ENCODE measurements at regions not wholly inside any gene's neighbourhood (a gene's known extent, or its start where the extent isn't known, plus 50 kb on each side); places are given as distances from the start of the nearest gene placed in this dataset.
"Not testable (repeated sequence)": the region's sequence is repeated elsewhere in the genome, so short reads cannot be mapped to it uniquely, and the experiment has no call there.

DNA sequence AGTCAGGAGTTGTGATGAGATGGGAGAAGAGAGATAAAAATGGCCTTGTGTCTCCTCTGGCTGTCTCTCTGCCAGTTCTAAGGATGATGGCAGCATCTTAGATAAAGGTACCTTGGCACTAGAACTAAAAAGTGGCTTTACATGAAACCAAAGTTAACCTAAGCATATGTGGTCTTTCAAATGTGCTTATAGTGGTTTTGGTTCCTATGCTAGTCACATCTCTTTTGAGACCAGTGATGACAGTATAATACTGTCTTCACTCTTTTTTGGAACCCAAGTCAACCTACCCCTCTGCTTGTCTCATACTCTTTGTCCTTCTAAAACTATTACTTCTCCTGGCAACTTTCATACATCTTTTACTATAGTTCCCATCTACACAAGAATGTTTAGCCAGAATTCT is 142.2 kb upstream of the SATB1 start:
- intact Hi-C loops (cut with micrococcal nuclease) = no loop called here

DNA sequence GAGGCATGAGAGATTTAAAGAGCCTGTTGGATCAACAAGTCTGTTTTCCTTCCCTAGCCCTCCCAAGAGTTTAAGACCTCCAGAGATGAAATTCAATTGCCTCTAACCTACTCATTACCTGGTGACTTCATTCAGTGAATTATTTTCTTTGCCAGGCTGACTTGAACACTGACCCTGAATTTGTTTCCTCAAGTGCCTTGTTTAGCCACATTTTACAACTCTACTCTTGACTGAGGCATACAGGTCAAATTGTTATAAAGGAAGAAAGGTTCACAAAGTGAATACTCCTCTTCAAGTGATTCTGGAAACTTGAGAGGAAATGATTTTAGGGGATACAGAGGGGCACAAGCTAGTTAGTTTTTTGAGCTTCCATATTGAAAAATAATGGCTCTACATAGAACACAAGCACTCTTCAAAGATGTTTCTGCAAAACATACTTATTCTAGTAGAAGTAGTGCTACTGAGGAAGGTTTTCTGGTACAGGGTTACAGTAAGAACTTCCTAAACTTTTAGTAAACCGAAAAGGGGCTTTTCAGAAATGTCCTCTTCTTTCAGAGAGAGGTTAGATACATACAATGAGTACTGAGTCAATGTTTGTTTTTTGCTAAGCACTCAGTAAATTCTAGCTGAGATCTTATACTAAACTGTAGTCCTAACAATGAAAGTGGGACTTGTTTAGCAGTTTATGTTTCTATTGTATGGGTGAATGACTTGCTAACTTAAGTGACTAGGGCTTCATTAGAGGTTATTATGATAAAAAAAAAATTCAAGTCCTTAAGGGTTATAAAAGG is 137.4 kb upstream of the SATB1 start:
- intact Hi-C loops (cut with micrococcal nuclease) = no loop called here

- intact Hi-C loops (cut with micrococcal nuclease) = loop anchor here (1.0 to 10.0 kb wide), 8 partner anchors 55 to 429 kb away; no protein-coding TSS in a partner anchor
Measured at GRCh38 chr3:18559331-18559842, 134.2 kb upstream of the SATB1 start.

DNA sequence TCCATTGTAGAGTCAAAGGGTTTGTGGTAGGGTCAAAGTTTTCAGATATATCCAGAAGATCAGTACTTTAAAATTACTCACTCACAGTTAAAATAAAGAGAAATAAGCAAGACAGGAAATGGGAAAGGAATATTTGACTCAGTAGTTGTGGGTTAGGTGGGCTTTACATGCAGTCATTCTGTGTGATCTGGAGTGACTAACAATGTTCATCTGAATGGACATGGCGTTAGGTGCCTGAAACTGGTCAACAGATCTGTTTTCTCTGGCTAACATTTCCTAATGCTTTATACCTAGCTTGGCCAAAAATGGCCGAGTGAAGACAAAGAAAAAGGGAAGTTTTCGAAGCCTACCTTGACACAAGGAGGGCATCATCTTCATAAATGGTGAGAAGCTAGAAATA is 133.4 kb upstream of the SATB1 start:
- intact Hi-C loops (cut with micrococcal nuclease) = loop anchor here (2.0 to 10.0 kb wide), 6 partner anchors 54 to 430 kb away; no protein-coding TSS in a partner anchor

GRCh38 chr3:18557216-18557615 is 132.1 kb upstream of the SATB1 start:
- intact Hi-C loops (cut with micrococcal nuclease) = loop anchor here (5.0 to 10.0 kb wide), 3 partner anchors 52 to 230 kb away; no protein-coding TSS in a partner anchor

GRCh38 chr3:18556503-18557135 is 131.5 kb upstream of the SATB1 start:
- intact Hi-C loops (cut with micrococcal nuclease) = loop anchor here (1.0 to 10.0 kb wide), 4 partner anchors 52 to 231 kb away; no protein-coding TSS in a partner anchor

- intact Hi-C loops (cut with micrococcal nuclease) = loop anchor here (1.0 to 10.0 kb wide), 4 partner anchors 51 to 231 kb away; no protein-coding TSS in a partner anchor
Measured at GRCh38 chr3:18556001-18556408, 130.9 kb upstream of the SATB1 start.

DNA sequence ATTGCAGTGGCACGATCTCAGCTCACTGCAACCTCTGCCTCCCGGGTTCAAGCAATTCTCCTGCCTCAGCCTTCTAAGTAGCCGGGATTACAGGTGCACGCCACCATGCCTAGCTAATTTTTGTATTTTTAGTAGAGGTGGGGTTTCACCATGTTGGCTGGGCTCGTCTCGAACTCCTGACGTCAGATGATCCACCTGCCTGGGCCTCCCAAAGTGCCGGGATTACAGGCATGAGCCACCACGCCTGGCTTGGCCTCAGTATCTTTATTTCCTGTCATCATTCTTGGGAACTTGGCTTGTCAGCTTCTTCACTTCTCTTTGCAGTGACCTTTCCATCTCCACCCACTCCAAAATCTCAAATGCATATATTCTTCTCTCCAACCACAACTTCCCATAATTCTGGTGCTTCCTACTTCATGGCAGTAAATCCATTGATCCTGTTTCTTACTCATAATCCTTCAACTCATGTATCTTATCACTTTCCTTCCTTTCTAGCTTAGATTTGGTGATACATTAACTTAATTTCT is 127.5 kb upstream of the SATB1 start:
- intact Hi-C loops (cut with micrococcal nuclease) = loop anchor here (10.0 kb wide), 1 partner anchor 48 kb away; no protein-coding TSS in a partner anchor

- intact Hi-C loops (cut with micrococcal nuclease) = no loop called here
Measured at GRCh38 chr3:18546632-18547031, 121.5 kb upstream of the SATB1 start.

DNA sequence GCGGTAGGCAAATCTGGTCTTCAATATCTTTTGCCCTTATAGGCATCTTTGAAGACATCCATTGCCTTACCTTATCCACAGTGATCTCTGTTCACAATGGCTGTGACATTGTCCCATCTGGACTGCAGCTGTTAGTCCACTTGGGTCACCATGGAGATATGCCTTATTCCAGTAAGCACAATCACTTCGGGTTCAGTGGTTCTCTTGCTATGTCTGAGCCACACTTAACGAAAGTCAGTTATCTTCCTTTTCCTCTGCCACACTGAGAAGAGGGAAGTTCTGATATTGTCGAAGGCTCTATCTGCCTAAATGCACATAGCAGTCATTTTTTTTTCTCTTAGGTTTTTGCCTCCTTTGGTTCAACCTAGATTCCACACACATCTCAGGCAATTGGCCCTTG is 119.0 kb upstream of the SATB1 start:
- intact Hi-C loops (cut with micrococcal nuclease) = no loop called here

GRCh38 chr3:18538463-18539230 is 113.5 kb upstream of the SATB1 start:
- intact Hi-C loops (cut with micrococcal nuclease) = no loop called here

GRCh38 chr3:18533039-18533438 is 107.9 kb upstream of the SATB1 start:
- intact Hi-C loops (cut with micrococcal nuclease) = no loop called here

DNA sequence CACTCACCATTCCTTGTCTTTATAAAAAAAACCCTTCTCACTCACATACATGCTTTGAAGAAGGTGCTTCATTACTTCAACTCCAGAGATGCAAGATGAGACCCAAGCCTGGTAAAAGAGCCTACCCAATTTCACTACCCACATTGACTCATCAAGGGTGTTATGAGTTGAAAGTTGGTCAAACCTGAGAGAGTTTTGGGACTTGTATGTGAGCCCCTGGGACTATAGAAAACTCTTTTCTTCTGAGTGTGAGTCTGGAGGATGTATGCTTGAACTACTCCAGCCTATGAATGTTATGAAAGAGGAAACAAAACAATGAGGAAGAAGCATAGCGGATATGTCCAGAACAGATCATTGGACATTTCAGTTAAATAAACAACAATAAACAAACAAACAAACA is 106.5 kb upstream of the SATB1 start:
- intact Hi-C loops (cut with micrococcal nuclease) = no loop called here

DNA sequence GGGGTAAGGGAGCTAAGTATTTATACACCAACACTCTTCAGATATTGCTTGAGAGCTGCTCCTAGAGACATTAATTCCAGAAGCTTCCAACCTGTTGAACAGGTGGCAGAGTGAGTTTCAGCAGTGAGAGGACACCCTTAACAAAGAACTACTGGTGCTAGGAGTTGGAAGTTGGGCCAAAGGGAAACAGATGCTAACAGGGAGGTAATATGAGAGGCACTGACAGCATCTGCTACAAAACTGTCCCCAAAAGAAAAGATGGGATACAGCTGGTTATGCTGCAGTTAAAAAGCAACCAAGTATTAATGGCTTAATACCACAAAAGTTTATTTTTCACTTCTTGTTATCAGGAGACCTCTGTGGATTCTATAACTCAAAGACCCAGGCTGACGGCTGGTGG is 104.5 kb upstream of the SATB1 start:
- intact Hi-C loops (cut with micrococcal nuclease) = no loop called here

GRCh38 chr3:18527691-18528090 is 102.6 kb upstream of the SATB1 start:
- intact Hi-C loops (cut with micrococcal nuclease) = no loop called here

DNA sequence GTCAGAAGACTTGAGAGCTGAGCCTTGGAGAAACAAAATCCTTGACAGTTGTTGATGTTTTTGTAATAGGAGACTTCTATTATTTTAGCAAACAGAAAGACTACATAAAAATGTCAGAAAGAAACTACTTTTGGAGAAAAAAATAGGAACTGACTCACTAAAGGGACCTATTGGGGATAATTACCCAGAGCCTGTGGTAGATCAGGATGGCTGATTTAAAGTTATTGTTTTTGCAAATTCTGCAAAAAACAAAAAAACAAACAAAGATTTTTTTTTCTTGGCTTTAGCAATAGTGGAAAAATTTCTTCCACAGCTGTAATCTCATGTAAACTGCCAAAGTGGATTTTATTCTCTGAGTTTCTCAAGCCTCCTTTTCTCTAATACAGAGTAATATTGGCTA is 101.5 kb upstream of the SATB1 start:
- intact Hi-C loops (cut with micrococcal nuclease) = no loop called here

DNA sequence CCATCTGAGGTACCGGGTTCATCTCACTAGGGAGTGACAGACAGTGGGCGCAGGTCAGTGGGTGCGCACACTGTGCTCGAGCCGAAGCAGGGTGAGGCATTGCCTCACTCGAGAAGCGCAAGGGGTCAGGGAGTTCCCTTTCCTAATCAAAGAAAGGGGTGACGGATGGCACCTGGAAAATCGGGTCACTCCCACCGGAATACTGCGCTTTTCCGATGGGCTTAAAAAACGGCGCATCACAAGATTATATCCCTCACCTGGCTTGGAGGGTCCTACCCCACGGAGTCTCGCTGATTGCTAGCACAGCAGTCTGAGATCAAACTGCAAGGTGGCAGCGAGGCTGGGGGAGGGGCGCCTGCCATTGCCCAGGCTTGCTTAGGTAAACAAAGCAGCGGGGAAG is 91.0 kb upstream of the SATB1 start:
- intact Hi-C loops (cut with micrococcal nuclease) = not testable (repeated sequence)

DNA sequence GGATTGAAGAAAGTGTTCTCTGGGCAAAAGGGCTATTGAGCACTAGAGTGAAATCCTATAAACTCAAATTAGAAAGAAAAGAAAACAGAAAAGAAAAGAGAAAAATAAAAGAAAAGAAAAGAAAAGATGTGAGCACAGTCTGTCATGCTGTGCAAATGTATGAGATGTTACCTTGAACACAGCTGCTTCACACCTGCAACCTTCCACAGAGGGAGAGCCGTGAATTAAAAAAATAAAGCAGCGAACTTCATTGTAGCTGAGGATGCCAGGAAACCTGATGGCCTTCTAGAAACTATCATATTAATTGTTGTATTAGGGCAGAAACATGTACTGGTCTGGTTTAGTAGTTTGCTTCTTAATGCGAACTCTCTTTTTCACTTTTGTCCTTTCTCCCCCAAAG is 88.0 kb upstream of the SATB1 start:
- intact Hi-C loops (cut with micrococcal nuclease) = no loop called here

- intact Hi-C loops (cut with micrococcal nuclease) = no loop called here
Measured at GRCh38 chr3:18512007-18512406, 86.9 kb upstream of the SATB1 start.

GRCh38 chr3:18510947-18511346 is 85.8 kb upstream of the SATB1 start:
- intact Hi-C loops (cut with micrococcal nuclease) = no loop called here

DNA sequence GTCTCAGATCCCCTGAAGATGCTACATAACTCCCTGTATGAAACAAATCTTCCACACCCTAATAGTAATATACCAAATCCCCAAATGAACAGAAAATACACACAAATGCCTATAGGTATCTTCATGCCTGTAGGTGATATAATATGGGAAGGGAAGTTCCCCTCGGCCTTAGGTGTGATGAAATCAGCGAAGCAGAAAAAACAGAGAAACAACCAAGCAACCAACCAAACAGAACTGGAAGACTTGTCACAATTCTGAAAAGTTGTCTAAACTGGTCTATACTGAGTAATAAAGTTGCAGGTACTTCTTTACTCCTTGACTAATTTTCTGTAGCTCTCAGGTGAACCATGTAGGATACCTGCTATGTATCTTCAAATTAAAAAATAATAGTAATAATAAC is 82.2 kb upstream of the SATB1 start:
- intact Hi-C loops (cut with micrococcal nuclease) = loop anchor here (10.0 kb wide), 1 partner anchor 47 kb away; no protein-coding TSS in a partner anchor

All from T-helper 2 cell treated with Interferon-gamma antibody and Interleukin-4, amounts not matched to agents 100 ng/mL and 5 ng/mL, for 36 hours (primary cell).